SK-N-SH treated with all-trans-retinoic acid at 6 μM for 48 hours (cell line): ENCODE measurements at regions not wholly inside any gene's neighbourhood (a gene's known extent, or its start where the extent isn't known, plus 50 kb on each side); places are given as distances from the start of the nearest gene placed in this dataset.
"Not testable (repeated sequence)": the region's sequence is repeated elsewhere in the genome, so short reads cannot be mapped to it uniquely, and the experiment has no call there.

Source experiments
- ATAC-seq: fragments of 200-7000 bp; cut with Tn5 transposase; 3 replicates; pipeline ENCODE4 v1.9.1; 2020; ENCODE audit warnings: mild to moderate bottlenecking, moderate library complexity
- ARNTL ChIP-seq: fragments of 450-650 bp; formaldehyde crosslinking; IDR thresholded peaks from 2 replicates; pipeline ENCODE4 v1.5.0; 2020; ENCODE audit warnings: low read depth, mild to moderate bottlenecking, moderate library complexity, borderline replicate concordance
- BACH2 ChIP-seq: fragments of 250-450 bp; sonication (Bioruptor Pico); IDR thresholded peaks from 2 replicates; pipeline ENCODE4 v1.9.0; 2021; ENCODE audit warnings: mild to moderate bottlenecking, borderline replicate concordance
- CREB5 ChIP-seq: fragments of 250-450 bp; sonication (Bioruptor Pico); IDR thresholded peaks from 2 replicates; pipeline ENCODE4 v1.5.1; 2020; ENCODE audit warnings: low read depth, mild to moderate bottlenecking, moderate library complexity
- CSRNP3 ChIP-seq: fragments of 250-450 bp; sonication (Bioruptor Pico); IDR thresholded peaks from 2 replicates; pipeline ENCODE4 v1.5.1; 2021; ENCODE audit warnings: mild to moderate bottlenecking, moderate library complexity
- ESRRG ChIP-seq: fragments of 250-450 bp; sonication (Bioruptor Pico); IDR thresholded peaks from 2 replicates; pipeline ENCODE4 v1.6.1; 2021; ENCODE audit warnings: mild to moderate bottlenecking
- ISL1 ChIP-seq: fragments of 250-450 bp; sonication (Bioruptor Pico); IDR thresholded peaks from 2 replicates; pipeline ENCODE4 v2.1.2; 2022; ENCODE audit warnings: mild to moderate bottlenecking, moderate library complexity
- OSR1 ChIP-seq: fragments of 250-450 bp; sonication (Bioruptor Pico); IDR thresholded peaks from 2 replicates; pipeline ENCODE4 v1.8.0; 2022; ENCODE audit warnings: moderate library complexity, mild to moderate bottlenecking, inconsistent platforms
- PPARA ChIP-seq: fragments of 250-450 bp; sonication (Bioruptor Pico); IDR thresholded peaks from 2 replicates; pipeline ENCODE4 v1.5.0; 2020; ENCODE audit warnings: mild to moderate bottlenecking, borderline replicate concordance
- RARB ChIP-seq: fragments of 250-450 bp; sonication (Bioruptor Pico); IDR thresholded peaks from 2 replicates; pipeline ENCODE4 v1.8.0; 2021; ENCODE audit warnings: mild to moderate bottlenecking, moderate library complexity
- SNAI2 ChIP-seq: fragments of 250-450 bp; sonication (Bioruptor Pico); IDR thresholded peaks from 2 replicates; pipeline ENCODE4 v1.5.0; 2020; ENCODE audit warnings: mild to moderate bottlenecking, moderate library complexity
- TCF4 ChIP-seq: fragments of 250-450 bp; sonication (Bioruptor Pico); IDR thresholded peaks from 2 replicates; pipeline ENCODE4 v1.8.0; 2021; ENCODE audit warnings: mild to moderate bottlenecking, moderate library complexity, borderline replicate concordance
- TOX ChIP-seq: fragments of 250-450 bp; sonication (Bioruptor Pico); IDR thresholded peaks from 2 replicates; pipeline ENCODE4 v1.8.0; 2021; ENCODE audit warnings: mild to moderate bottlenecking, moderate library complexity, borderline replicate concordance
- TSHZ2 ChIP-seq: fragments of 250-450 bp; sonication (Bioruptor Pico); IDR thresholded peaks from 2 replicates; pipeline ENCODE4 v1.5.0; 2020; ENCODE audit warnings: mild to moderate bottlenecking, moderate library complexity
- ZC3H10 ChIP-seq: fragments of 250-450 bp; sonication (Bioruptor Pico); IDR thresholded peaks from 2 replicates; pipeline ENCODE4 v1.5.1; 2021; ENCODE audit warnings: mild to moderate bottlenecking, moderate library complexity
- ZFP3 ChIP-seq: fragments of 250-450 bp; sonication (Bioruptor Pico); IDR thresholded peaks from 2 replicates; pipeline ENCODE4 v1.5.0; 2020; ENCODE audit warnings: mild to moderate bottlenecking, moderate library complexity
- ZFP30 ChIP-seq: fragments of 450-650 bp; formaldehyde crosslinking; IDR thresholded peaks from 2 replicates; pipeline ENCODE4 v1.5.0; 2022; ENCODE audit warnings: mild to moderate bottlenecking, moderate library complexity
- ZNF565 ChIP-seq: fragments of 450-650 bp; formaldehyde crosslinking; conservative IDR thresholded peaks from 2 replicates; pipeline ENCODE4 v1.5.0; 2020; ENCODE audit warnings: low read depth, mild to moderate bottlenecking, moderate library complexity
- ZNF70 ChIP-seq: fragments of 450-650 bp; formaldehyde crosslinking; IDR thresholded peaks from 2 replicates; pipeline ENCODE4 v1.5.0; 2020; ENCODE audit warnings: mild to moderate bottlenecking, moderate library complexity
- ZNF8 ChIP-seq: fragments of 450-650 bp; formaldehyde crosslinking; IDR thresholded peaks from 2 replicates; pipeline ENCODE4 v1.5.0; 2020; ENCODE audit warnings: mild to moderate bottlenecking, moderate library complexity

GRCh38 chr15:36039996-36040572 lies 494.1 kb upstream of the DPH6 start:
- no peak for ATAC-seq
- TF ChIP-seq SNAI2 (no peak), TCF4 (no peak), RARB (no peak), CSRNP3 (no peak), PPARA (no peak), TOX (CRISPR knock-in tag) (no peak), ARNTL (CRISPR knock-in tag) (no peak), ZC3H10 (no peak), BACH2 (CRISPR knock-in tag) (no peak), ESRRG (CRISPR knock-in tag) (no peak), TSHZ2 (CRISPR knock-in tag) (no peak), ZNF70 (CRISPR knock-in tag) (no peak), ZFP30 (no peak), ZFP3 (CRISPR knock-in tag) (no peak), CREB5 (CRISPR knock-in tag) (no peak)

- ATAC-seq = not testable (repeated sequence)
Measured at GRCh38 chr15:36047018-36047716, 501.2 kb upstream of the DPH6 start.

- TF ChIP-seq ARNTL (CRISPR knock-in tag) (no peak), ZNF565 (no peak), TOX (CRISPR knock-in tag) (no peak), ZNF8 (CRISPR knock-in tag) (no peak), TCF4 (no peak), OSR1 (CRISPR knock-in tag) (no peak), ZFP30 (no peak)
- no peak for ATAC-seq
Measured at GRCh38 chr15:36050899-36051298, 504.9 kb upstream of the DPH6 start.

GRCh38 chr15:36052641-36053040 lies 506.7 kb upstream of the DPH6 start:
- ATAC-seq = not testable (repeated sequence)

GRCh38 chr15:36053746-36054145 lies 507.8 kb upstream of the DPH6 start:
- TF ChIP-seq ZC3H10 (no peak), CREB5 (CRISPR knock-in tag) (no peak), ISL1 (CRISPR knock-in tag) (no peak), PPARA (no peak)

GRCh38 chr15:36059596-36059995 lies 513.6 kb upstream of the DPH6 start:
- ATAC-seq = no peak
- TF ChIP-seq ZFP30 (no peak), OSR1 (CRISPR knock-in tag) (no peak), ZFP3 (CRISPR knock-in tag) (no peak), ISL1 (CRISPR knock-in tag) (no peak), CSRNP3 (no peak), CREB5 (CRISPR knock-in tag) (no peak), ARNTL (CRISPR knock-in tag) (no peak), TSHZ2 (CRISPR knock-in tag) (no peak), ZNF70 (CRISPR knock-in tag) (no peak), PPARA (no peak)

More at GRCh38 chr15:36053746-36054145, 507.8 kb upstream of the DPH6 start:
- no peak for ATAC-seq
